ENCODE measurements at regions not wholly inside any gene's neighbourhood (a gene's known extent, or its start where the extent isn't known, plus 50 kb on each side); places are given as distances from the start of the nearest gene placed in this dataset.

GRCh38 chr5:97449172-97449571, 266.1 kb upstream of the RIOK2 start:
- no peaks in the 10 kb centered on the region for H3K36me3 Mint-ChIP-seq (ENCODE audit: low read depth)
- H3K9me3 Mint-ChIP-seq = peaks cover 9% of the 10 kb centered on the region
- H3K27me3 Mint-ChIP-seq (ENCODE audit: low read depth) = peaks cover 6% of the 10 kb centered on the region
- no peak overlapping the region for H3K27ac Mint-ChIP-seq
- H3K4me3 Mint-ChIP-seq = no peak overlapping the region
- peaks cover 5% of the 10 kb centered on the region for H3K4me1 Mint-ChIP-seq
- no peak for TF ChIP-seq CTCF (IDR thresholded peaks at IDR 0.05; ENCODE audit: unreplicated experiment in 3 of 3)

- Mint-ChIP-seq H3K27ac (no peak overlapping the region), H3K9me3 (no peaks in the 10 kb centered on the region), H3K4me1 (peaks cover 5% of the 10 kb centered on the region), H3K36me3 (ENCODE audit: low read depth) (no peaks in the 10 kb centered on the region), H3K27me3 (ENCODE audit: low read depth) (no peaks in the 10 kb centered on the region), H3K4me3 (no peak overlapping the region)
- TF ChIP-seq CTCF (IDR thresholded peaks at IDR 0.05; ENCODE audit: unreplicated experiment in 3 of 3) = no peak
These were observed 269.6 kb upstream of the RIOK2 start for GRCh38 chr5:97452646-97453045.

- H3K36me3 Mint-ChIP-seq (ENCODE audit: low read depth) = no peaks in the 10 kb centered on the region
- no peak overlapping the region for H3K4me3 Mint-ChIP-seq
- H3K27ac Mint-ChIP-seq = peak overlapping the region in 1 of 3 experiments; percentile 8
- no peaks in the 10 kb centered on the region for H3K27me3 Mint-ChIP-seq (ENCODE audit: low read depth)
- no peak for TF ChIP-seq CTCF (IDR thresholded peaks at IDR 0.05; ENCODE audit: unreplicated experiment in 3 of 3)
- peaks cover 5% of the 10 kb centered on the region for H3K4me1 Mint-ChIP-seq
- no peaks in the 10 kb centered on the region for H3K9me3 Mint-ChIP-seq
These were observed 270.2 kb upstream of the RIOK2 start for GRCh38 chr5:97453263-97453662.

GRCh38 chr5:97454015-97454414, 271.0 kb upstream of the RIOK2 start:
- peaks cover 5% of the 10 kb centered on the region for H3K4me1 Mint-ChIP-seq
- no peak overlapping the region for H3K4me3 Mint-ChIP-seq
- no peaks in the 10 kb centered on the region for H3K36me3 Mint-ChIP-seq (ENCODE audit: low read depth)
- no peak overlapping the region for H3K27ac Mint-ChIP-seq
- H3K9me3 Mint-ChIP-seq = no peaks in the 10 kb centered on the region
- no peak for TF ChIP-seq CTCF (IDR thresholded peaks at IDR 0.05; ENCODE audit: unreplicated experiment in 3 of 3)
- H3K27me3 Mint-ChIP-seq (ENCODE audit: low read depth) = no peaks in the 10 kb centered on the region

GRCh38 chr5:97455996-97456395, 272.9 kb upstream of the RIOK2 start:
- Mint-ChIP-seq H3K27me3 (ENCODE audit: low read depth) (no peaks in the 10 kb centered on the region), H3K36me3 (ENCODE audit: low read depth) (no peaks in the 10 kb centered on the region), H3K4me1 (peaks cover 5% of the 10 kb centered on the region), H3K27ac (no peak overlapping the region), H3K4me3 (no peak overlapping the region), H3K9me3 (no peaks in the 10 kb centered on the region)
- TF ChIP-seq CTCF (IDR thresholded peaks at IDR 0.05; ENCODE audit: unreplicated experiment in 3 of 3) = no peak

GRCh38 chr5:97458851-97459250, 275.8 kb upstream of the RIOK2 start:
- Mint-ChIP-seq H3K36me3 (ENCODE audit: low read depth) (no peaks in the 10 kb centered on the region), H3K4me3 (no peak overlapping the region), H3K27me3 (ENCODE audit: low read depth) (no peaks in the 10 kb centered on the region), H3K4me1 (no peaks in the 10 kb centered on the region), H3K27ac (no peak overlapping the region), H3K9me3 (no peaks in the 10 kb centered on the region)
- no peak for TF ChIP-seq CTCF (IDR thresholded peaks at IDR 0.05; ENCODE audit: unreplicated experiment in 3 of 3)
